ENCODE measurements at regions not wholly inside any gene's neighbourhood (a gene's known extent, or its start where the extent isn't known, plus 50 kb on each side); places are given as distances from the start of the nearest gene placed in this dataset.
"Not testable (repeated sequence)": the region's sequence is repeated elsewhere in the genome, so short reads cannot be mapped to it uniquely, and the experiment has no call there.

DNA sequence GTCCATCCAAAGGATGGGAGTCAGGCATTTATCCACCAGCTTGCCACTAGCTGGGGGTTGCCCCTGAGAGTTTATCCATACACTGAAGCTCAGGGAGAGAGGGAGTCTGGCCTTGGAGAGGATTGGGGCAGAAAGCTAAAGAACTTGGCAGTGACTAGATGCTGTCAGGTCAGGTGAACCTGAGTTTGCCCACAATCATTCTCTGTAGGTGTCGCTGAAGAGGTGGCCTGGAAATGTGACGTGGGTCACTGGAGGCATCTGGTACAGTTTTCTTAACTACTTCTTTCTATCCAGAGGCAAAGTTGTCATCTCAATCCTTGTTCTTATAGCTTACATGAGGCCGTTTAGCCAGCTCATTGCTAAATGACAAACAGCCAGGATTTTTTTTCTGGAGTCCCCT lies 298.0 kb upstream of the CTNNB1 start:
- DNase-seq (ENCODE audit: low read depth), result no peak

GRCh38 chr3:40901796-40902195 lies 297.5 kb upstream of the CTNNB1 start:
- no peak for DNase-seq (ENCODE audit: low read depth)

DNA sequence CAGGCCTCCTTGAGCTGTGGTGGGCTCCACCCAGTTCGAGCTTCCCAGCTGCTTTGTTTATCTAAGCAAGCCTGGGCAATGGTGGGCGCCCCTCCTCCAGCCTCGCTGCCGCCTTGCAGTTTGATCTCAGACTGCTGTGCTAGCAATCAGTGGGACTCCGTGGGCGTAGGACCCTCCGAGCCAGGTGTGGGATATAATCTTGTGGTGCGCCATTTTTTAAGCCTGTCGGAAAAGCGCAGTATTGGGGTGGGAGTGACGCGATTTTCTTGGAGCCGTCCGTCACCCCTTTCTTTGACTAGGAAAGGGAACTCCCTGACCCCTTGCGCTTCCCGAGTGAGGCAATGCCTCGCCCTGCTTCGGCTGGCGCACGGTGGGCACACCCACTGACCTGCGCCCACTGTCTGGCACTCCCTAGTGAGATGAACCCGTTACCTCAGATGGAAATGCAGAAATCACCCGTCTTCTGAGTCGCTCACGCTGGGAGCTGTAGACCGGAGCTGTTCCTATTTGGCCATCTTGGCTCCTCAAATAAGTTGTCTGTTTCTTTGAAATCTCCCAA lies 291.3 kb upstream of the CTNNB1 start:
- DNase-seq (ENCODE audit: low read depth), result not testable (repeated sequence)

- no peak for DNase-seq (ENCODE audit: low read depth)
Measured at GRCh38 chr3:40908612-40909011, 290.7 kb upstream of the CTNNB1 start.

GRCh38 chr3:40911264-40911663 lies 288.0 kb upstream of the CTNNB1 start:
- DNase-seq (ENCODE audit: low read depth), result no peak

GRCh38 chr3:40911928-40912327 lies 287.4 kb upstream of the CTNNB1 start:
- no peak for DNase-seq (ENCODE audit: low read depth)

DNA sequence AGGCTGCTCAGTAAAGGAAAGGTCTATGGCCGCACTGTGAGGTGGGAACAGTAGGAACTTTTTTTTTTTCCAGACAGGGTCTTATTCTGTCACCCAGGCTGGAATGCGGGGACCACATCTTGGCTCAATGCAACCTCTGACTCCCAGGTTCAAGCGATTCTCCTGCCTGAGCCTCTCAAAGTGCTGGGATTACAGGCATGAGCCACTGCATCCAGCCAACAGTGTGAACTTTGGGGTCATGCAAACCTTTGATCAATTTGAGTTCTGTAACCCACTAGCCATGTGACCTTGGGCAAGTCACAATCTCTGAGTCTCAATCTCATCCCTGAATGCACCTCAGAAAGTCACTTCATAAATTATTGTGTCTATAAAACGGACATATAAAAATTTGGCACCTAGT lies 286.8 kb upstream of the CTNNB1 start:
- no peak for DNase-seq (ENCODE audit: low read depth)

DNA sequence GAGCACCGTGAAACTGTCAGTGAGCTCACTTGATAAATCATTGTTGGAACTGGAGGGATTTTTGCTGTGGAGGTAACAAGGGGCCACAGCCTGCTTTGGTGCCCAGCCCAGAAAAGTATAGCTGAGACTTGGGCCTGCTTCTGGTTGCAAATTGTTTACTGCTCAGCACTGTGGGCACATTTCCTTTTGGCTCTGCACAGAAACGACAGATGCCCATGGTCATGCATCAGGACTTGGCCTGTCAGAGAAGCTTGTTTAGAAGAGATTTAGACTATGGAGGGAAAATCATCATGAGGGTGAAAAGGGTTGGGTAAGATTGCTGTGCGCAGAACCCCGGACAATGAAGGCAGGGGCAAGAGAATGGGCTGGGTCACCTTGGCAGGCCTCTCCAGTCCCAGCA lies 286.1 kb upstream of the CTNNB1 start:
- no peak for DNase-seq (ENCODE audit: low read depth)

GRCh38 chr3:40913641-40914040 lies 285.7 kb upstream of the CTNNB1 start:
- DNase-seq (ENCODE audit: low read depth), result no peak

- no peak for DNase-seq (ENCODE audit: low read depth)
Measured at GRCh38 chr3:40914475-40914874, 284.8 kb upstream of the CTNNB1 start.

DNA sequence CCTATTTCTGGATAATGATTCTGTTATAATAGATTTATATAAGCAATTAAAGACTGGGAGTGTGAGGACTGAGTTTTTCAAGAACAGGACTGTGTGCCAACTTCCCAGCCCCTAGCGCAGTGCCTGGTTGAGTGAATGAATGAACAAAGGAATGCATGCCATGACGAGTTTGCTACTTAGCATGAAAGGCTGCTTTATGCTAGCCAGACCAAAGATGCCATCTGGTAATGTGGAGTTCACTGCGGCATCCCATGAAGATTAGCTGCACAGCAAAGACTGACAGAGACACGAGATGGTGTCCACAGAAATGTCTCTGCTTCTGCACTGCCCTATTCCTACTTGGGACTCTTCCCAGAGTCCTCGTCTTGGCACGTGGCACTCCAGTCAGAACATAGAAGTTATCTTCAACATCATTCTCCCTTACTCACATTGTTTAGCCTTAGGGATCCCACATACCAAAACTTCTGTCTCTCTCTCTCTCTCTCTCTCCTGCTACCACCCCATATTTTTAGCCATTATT lies 283.9 kb upstream of the CTNNB1 start:
- DNase-seq (ENCODE audit: low read depth), result no peak

- no peak for DNase-seq (ENCODE audit: low read depth)
Measured at GRCh38 chr3:40920041-40920440, 279.3 kb upstream of the CTNNB1 start.

DNA sequence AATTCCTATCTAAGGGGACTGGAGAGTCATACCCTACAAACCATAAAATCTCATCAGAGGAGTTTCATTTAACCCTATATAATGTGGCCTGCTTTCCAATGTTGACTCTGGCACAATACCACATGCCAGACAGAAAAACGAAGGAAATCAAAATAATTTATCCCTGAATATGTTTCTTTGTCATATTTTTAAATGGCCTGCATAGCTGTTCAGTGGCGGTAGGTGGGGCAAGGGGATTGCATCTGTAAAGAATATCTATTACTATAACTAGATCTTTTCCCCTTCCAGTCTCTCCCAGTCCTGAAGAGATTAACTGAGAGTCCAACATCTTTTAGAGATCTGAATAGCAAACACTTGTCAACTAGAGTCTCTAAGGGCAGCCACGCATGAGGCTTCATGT lies 278.1 kb upstream of the CTNNB1 start:
- DNase-seq (ENCODE audit: low read depth), result no peak

DNA sequence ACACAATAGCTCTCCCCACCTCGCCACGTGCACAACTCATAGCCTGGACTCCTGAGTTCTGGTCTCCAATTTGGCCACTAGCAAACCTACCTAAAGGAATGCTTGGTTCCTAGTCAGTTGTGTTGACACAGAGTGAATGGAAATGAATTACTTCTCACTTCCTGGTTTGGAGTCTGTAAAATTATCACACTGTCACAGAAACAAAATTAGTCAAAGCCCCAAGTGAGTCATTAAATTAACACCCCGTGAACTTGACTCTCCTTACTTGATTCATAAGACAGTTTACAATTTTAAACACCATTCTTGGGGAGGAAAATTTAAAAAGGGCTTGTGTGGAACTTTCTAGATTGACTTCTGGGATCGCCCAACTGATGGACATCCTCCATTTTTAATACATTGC lies 276.2 kb upstream of the CTNNB1 start:
- DNase-seq (ENCODE audit: low read depth), result no peak

DNA sequence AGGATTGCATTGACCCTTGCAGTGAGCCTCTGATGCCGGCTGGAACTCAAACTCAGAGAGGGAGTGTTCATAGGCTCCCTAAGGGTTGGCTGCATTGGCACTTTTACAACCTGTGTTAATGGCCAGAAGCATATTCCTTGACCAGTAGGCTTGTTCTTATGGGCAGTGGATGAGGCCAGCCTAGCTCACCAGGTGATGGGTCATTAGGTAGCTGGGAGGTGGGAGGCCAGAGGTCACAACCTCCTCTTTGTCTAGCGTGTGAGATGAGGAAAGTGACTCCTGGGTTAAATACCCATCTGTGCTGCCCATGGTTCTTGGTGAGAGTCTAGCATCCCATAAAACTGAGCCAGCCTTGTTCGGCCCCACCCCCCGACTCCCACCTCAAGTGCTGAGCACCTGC lies 275.7 kb upstream of the CTNNB1 start:
- DNase-seq (ENCODE audit: low read depth), result no peak

DNA sequence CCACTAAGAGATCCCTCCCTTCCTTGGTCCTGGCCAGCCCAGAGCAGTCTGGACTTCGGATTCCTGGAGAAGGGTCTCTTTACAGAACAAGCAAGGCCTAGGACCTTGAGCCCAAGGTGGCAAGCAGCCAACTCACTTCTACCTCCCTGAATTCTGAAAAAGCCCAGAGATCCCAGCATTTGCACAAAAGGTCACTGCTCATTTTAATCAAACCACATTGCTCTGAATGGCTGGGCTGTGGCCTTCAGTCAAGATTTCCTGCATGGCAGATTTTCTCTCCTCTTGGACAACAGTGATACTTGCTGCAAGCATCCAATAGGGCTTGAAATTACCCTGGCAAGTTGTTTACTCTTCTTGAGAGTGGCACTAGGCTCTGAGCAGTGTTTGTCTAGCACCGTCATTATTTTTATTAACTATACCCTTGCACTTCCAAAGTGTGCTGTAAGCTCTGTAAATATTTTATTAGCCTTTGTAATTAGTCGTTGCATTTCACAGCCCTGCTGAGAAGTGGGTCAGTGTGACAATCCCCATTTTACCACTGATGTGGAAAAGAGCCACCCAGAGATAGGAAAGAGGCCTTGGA lies 274.7 kb upstream of the CTNNB1 start:
- no peak for DNase-seq (ENCODE audit: low read depth)

- DNase-seq (ENCODE audit: low read depth), result no peak
Measured at GRCh38 chr3:40925231-40925630, 274.1 kb upstream of the CTNNB1 start.

GRCh38 chr3:40930131-40930538 lies 269.2 kb upstream of the CTNNB1 start:
- no peak for DNase-seq (ENCODE audit: low read depth)

DNA sequence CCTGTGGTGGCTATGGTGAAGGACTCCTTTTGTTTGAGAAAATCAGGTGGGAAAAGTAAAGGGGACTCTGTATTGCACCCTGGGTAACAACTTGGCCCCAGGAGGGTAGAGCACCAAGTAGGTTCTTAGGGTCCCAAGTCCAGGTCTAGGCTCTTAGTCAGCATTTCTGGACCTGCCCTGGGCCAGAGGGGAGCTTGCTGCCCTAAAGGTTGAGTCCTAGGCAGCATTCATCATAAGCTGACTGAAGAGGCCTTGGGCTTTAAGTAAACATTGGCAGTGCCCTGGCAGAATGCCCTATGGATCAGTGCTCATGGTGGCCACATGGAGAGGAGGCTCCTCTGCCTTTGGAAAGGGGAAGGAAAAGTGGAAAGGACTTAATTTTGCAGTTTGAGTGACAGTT lies 268.5 kb upstream of the CTNNB1 start:
- DNase-seq (ENCODE audit: low read depth), result no peak

DNA sequence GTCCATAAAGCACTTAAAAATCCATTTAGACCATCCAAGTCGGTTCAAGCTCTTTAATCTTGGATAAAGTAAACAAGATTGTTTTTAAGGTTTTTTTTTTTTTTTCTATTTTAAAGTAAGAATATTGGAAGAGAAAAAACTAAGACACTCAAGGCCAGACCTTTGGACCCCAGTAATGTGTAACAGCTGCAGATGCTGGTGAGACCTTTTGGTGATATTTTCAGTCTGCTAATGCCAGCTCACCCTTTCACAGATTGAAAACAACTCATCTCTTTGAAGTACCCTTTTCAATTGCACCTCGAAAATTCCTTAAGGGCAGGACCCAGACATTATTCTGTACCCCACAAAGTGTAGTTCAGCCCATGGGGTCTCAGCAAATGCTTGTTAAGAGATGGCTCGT lies 260.7 kb upstream of the CTNNB1 start:
- no peak for DNase-seq (ENCODE audit: low read depth)

DNA sequence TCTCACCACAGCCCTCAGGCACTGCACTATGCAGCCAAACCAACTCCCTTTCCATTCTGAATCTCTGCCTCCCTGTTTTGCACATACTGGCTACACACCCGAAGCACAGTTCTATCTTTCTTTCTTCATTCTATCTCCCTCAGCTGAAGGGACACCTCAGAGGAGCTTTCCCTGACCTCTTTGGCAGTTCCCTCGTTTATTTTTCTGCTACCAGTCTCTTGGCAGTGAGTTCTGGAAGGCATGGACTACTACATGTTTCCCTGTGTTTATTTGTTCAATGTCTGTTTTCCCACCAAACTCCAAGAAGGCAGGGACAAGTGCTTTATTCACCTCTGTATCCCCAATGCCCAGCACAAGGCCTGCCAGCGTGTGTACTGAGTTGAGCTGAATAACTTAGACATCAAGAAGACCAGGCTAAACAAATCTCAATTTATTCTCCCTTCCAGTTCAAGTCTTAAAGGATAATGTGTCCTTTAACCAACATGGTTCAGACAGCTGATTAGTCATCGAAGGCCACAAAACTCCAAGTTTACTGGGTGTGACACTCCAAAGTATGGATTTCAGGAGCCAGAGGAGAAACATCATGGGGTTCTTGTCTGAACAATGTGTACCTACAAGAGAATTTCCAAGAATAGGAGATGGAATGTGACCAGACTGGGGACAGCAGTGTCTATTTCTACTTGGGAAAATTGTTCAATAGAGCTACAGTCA lies 260.1 kb upstream of the CTNNB1 start:
- no peak for DNase-seq (ENCODE audit: low read depth)

DNA sequence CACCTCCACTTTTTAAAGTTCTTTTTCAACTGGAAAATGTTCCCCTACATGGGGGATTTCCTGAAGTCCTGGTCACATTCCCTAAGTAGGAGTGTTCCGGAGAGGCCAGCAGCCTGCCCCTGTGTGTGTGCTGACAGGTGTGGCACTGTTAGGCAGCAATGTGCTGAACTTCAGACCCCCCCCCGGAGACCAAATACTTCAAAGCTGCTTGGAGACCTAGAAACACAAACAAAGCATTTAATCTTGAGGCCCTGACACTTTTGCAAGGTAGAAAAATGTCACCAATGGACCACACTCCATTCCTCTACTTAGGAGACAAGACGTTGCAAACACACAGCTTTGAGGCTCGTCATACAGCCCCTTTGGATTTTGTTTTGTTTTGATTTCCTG lies 259.6 kb upstream of the CTNNB1 start:
- no peak for DNase-seq (ENCODE audit: low read depth)

- DNase-seq (ENCODE audit: low read depth), result no peak
Measured at GRCh38 chr3:40940651-40941050, 258.7 kb upstream of the CTNNB1 start.

DNA sequence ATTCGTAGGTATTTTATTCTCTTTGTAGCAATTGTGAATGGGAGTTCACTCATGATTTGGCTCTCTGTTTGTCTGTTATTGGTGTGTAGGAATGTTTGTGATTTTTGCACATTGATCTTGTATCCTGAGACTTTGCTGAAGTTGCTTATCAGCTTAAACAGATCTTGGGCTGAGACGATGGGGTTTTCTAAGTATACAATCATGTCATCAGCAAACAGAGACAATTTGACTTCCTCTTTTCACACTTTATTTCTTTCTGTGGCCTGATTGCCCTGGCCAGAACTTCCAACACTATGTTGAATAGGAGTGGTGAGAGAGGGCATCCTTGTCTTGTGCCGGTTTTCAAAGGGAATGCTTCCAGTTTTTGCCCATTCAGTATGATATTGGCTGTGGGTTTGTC lies 252.3 kb upstream of the CTNNB1 start:
- not testable (repeated sequence) for DNase-seq (ENCODE audit: low read depth)
